Brain microvascular endothelial cell (primary cell): ENCODE measurements at regions not wholly inside any gene's neighbourhood (a gene's known extent, or its start where the extent isn't known, plus 50 kb on each side); places are given as distances from the start of the nearest gene placed in this dataset.

Experiments used
- DNase-seq: peaks from one replicate; pipeline ENCODE4 v3.0.0-alpha.2; 2020
- H3K27ac ChIP-seq: fragments of 250-450 bp; sonication (Bioruptor Pico); 2 replicates; pipeline ENCODE4 v1.5.1; 2020; ENCODE audit warnings: mild to moderate bottlenecking, moderate library complexity
- H3K27me3 ChIP-seq: fragments of 250-450 bp; sonication (Bioruptor Pico); replicated peaks from 2 replicates; pipeline ENCODE4 v1.5.1; 2020; ENCODE audit warnings: mild to moderate bottlenecking
- H3K36me3 ChIP-seq: fragments of 250-450 bp; sonication (Bioruptor Pico); replicated peaks from 2 replicates; pipeline ENCODE4 v1.5.1; 2020; ENCODE audit warnings: mild to moderate bottlenecking
- H3K4me3 ChIP-seq: 2 replicates; pipeline ENCODE4 v1.5.1; 2011; ENCODE audit warnings: low read depth, mild to moderate bottlenecking, control low read depth, low read length, moderate library complexity
- CTCF ChIP-seq: IDR thresholded peaks from 2 replicates; pipeline ENCODE4 v1.5.1; 2011; ENCODE audit warnings: low read depth, mild to moderate bottlenecking, moderate library complexity, low read length, control low read depth, inconsistent platforms; ENCODE audit errors: missing control alignments
- in situ Hi-C: cut with HindIII; loops from 2 replicates; pipeline ENCODE4 v1.10.0; 2017; ENCODE audit warnings: low sequenced_read_pairs, low pct_ligation_motif_present

- DNase-seq = no peak
- in situ Hi-C loops = no loop called here
These were observed 381.4 kb downstream of the SLITRK6 start for GRCh38 chr13:85417807-85418206.

GRCh38 chr13:85413664-85414063 is 385.6 kb downstream of the SLITRK6 start:
- TF ChIP-seq CTCF = no peak
- Histone ChIP-seq H3K27me3 (no peaks in the 10 kb centered on the region), H3K36me3 (no peaks in the 10 kb centered on the region), H3K27ac (no peak overlapping the region), H3K4me3 (no peak overlapping the region)
- no peak for DNase-seq
- in situ Hi-C loops = no loop called here

More at GRCh38 chr13:85417807-85418206, 381.4 kb downstream of the SLITRK6 start:
- Histone ChIP-seq H3K36me3 (no peaks in the 10 kb centered on the region), H3K27ac (no peak overlapping the region), H3K27me3 (no peaks in the 10 kb centered on the region), H3K4me3 (no peak overlapping the region)
- TF ChIP-seq CTCF = no peak

GRCh38 chr13:85412448-85412847 is 386.8 kb downstream of the SLITRK6 start:
- Histone ChIP-seq H3K27ac (no peak overlapping the region), H3K4me3 (no peak overlapping the region), H3K27me3 (no peaks in the 10 kb centered on the region), H3K36me3 (no peaks in the 10 kb centered on the region)
- in situ Hi-C loops = no loop called here
- no peak for DNase-seq
- TF ChIP-seq CTCF = no peak

- Histone ChIP-seq H3K27ac (no peak overlapping the region), H3K36me3 (no peaks in the 10 kb centered on the region), H3K27me3 (no peaks in the 10 kb centered on the region), H3K4me3 (no peak overlapping the region)
- DNase-seq = no peak
- TF ChIP-seq CTCF = no peak
- in situ Hi-C loops = no loop called here
These were observed 387.6 kb downstream of the SLITRK6 start for GRCh38 chr13:85411591-85411990.

- in situ Hi-C loops = no loop called here
- H3K27me3 ChIP-seq = no peaks in the 10 kb centered on the region
These were observed 390.8 kb downstream of the SLITRK6 start for GRCh38 chr13:85408415-85408814.

More at GRCh38 chr13:85408415-85408814, 390.8 kb downstream of the SLITRK6 start:
- H3K4me3 ChIP-seq = no peak overlapping the region
- no peak for DNase-seq
- no peak for TF ChIP-seq CTCF
- no peaks in the 10 kb centered on the region for H3K36me3 ChIP-seq
- no peak overlapping the region for H3K27ac ChIP-seq
